ENCODE measurements at regions not wholly inside any gene's neighbourhood (a gene's known extent, or its start where the extent isn't known, plus 50 kb on each side); places are given as distances from the start of the nearest gene placed in this dataset.

GRCh38 chr7:13826752-13827151, 162.7 kb downstream of the ETV1 start:
- TF ChIP-seq, protein P1, sequence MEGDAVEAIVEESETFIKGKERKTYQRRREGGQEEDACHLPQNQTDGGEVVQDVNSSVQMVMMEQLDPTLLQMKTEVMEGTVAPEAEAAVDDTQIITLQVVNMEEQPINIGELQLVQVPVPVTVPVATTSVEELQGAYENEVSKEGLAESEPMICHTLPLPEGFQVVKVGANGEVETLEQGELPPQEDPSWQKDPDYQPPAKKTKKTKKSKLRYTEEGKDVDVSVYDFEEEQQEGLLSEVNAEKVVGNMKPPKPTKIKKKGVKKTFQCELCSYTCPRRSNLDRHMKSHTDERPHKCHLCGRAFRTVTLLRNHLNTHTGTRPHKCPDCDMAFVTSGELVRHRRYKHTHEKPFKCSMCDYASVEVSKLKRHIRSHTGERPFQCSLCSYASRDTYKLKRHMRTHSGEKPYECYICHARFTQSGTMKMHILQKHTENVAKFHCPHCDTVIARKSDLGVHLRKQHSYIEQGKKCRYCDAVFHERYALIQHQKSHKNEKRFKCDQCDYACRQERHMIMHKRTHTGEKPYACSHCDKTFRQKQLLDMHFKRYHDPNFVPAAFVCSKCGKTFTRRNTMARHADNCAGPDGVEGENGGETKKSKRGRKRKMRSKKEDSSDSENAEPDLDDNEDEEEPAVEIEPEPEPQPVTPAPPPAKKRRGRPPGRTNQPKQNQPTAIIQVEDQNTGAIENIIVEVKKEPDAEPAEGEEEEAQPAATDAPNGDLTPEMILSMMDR (IDR thresholded peaks at IDR 0.05; ENCODE audit: extremely low read depth in 1 of 2, insufficient read depth in 1 of 2, low read depth in 1 of 2, low read length in 2 of 2), result no peak
- TF ChIP-seq POLR2AphosphoS5 (IDR thresholded peaks at IDR 0.05; ENCODE audit: insufficient read depth, low read depth, low read length) (no peak), FOS (IDR thresholded peaks at IDR 0.05; ENCODE audit: borderline replicate concordance, insufficient read depth, low read length) (peak; percentile 17), POLR2A (IDR thresholded peaks at IDR 0.05; ENCODE audit: low read depth, low read length) (no peak)
- ChIA-PET CTCF (no interaction called here), POLR2A (no interaction called here)
- DNase-seq (ENCODE audit: low read depth, low spot score) (no peak), FAIRE-seq (no peak)
- no peaks in the 10 kb centered on the region for H3K36me3 ChIP-seq (ENCODE audit: control insufficient read depth in 2 of 2, extremely low read depth in 1 of 2, insufficient read depth in 2 of 2, low read length in 2 of 2)
- H3K27ac ChIP-seq (ENCODE audit: insufficient read depth, low read depth, low read length), result no peak overlapping the region
- intact Hi-C loops (cut with micrococcal nuclease), result no loop called here
- no peaks in the 10 kb centered on the region for H3K9me3 ChIP-seq (replicated peaks; ENCODE audit: control insufficient read depth, insufficient read depth, low read length)
- no TSS peak for BruUV-seq (replicated peaks)
- no peaks in the 10 kb centered on the region for H3K27me3 ChIP-seq (ENCODE audit: control insufficient read depth in 2 of 2, insufficient read depth in 2 of 2, low read length in 2 of 2)
- dilution Hi-C loops (cut with MboI; ENCODE audit: extremely low pct_ligation_motif_present, low sequenced_read_pairs), result no loop called here
- no peak overlapping the region for H3K9ac ChIP-seq (replicated peaks; ENCODE audit: extremely low read depth, insufficient read depth, low read length)
- H3K4me3 ChIP-seq (replicated peaks in 1 of 3; ENCODE audit: insufficient read depth in 1 of 3, low read depth in 1 of 3, low read length in 3 of 3), result no peak overlapping the region
- H2AFZ ChIP-seq (ENCODE audit: low read depth, low read length), result no peak overlapping the region
- H3K4me1 ChIP-seq (ENCODE audit: control insufficient read depth, extremely low read depth, insufficient read depth, low read length), result no peaks in the 10 kb centered on the region
- no peaks in the 10 kb centered on the region for H4K20me1 ChIP-seq (replicated peaks; ENCODE audit: control insufficient read depth, extremely low read depth, insufficient read depth, low read length)
- H3K79me2 ChIP-seq (ENCODE audit: control insufficient read depth, insufficient read depth, low read length), result no peaks in the 10 kb centered on the region
- H3K9me1 ChIP-seq (replicated peaks; ENCODE audit: control insufficient read depth, extremely low read depth, insufficient read depth, low read length), result no peaks in the 10 kb centered on the region
- H3K4me2 ChIP-seq (ENCODE audit: insufficient read depth, low read length), result no peak overlapping the region

- no peak overlapping the region for H3K9ac ChIP-seq (replicated peaks; ENCODE audit: extremely low read depth, insufficient read depth, low read length)
- no peak overlapping the region for H3K4me2 ChIP-seq (ENCODE audit: insufficient read depth, low read length)
- no peaks in the 10 kb centered on the region for H3K9me3 ChIP-seq (replicated peaks; ENCODE audit: control insufficient read depth, insufficient read depth, low read length)
- no peak overlapping the region for H2AFZ ChIP-seq (ENCODE audit: low read depth, low read length)
- H3K27ac ChIP-seq (ENCODE audit: insufficient read depth, low read depth, low read length), result no peak overlapping the region
- dilution Hi-C loops (cut with MboI; ENCODE audit: extremely low pct_ligation_motif_present, low sequenced_read_pairs) (no loop called here), intact Hi-C loops (cut with micrococcal nuclease) (no loop called here)
- no peaks in the 10 kb centered on the region for H3K27me3 ChIP-seq (ENCODE audit: control insufficient read depth in 2 of 2, insufficient read depth in 2 of 2, low read length in 2 of 2)
- POLR2A ChIA-PET, result no interaction called here
- H3K4me3 ChIP-seq (replicated peaks in 1 of 3; ENCODE audit: insufficient read depth in 1 of 3, low read depth in 1 of 3, low read length in 3 of 3), result no peak overlapping the region
- no peaks in the 10 kb centered on the region for H3K79me2 ChIP-seq (ENCODE audit: control insufficient read depth, insufficient read depth, low read length)
- BruUV-seq (replicated peaks), result no TSS peak
- FAIRE-seq (no peak), DNase-seq (ENCODE audit: low read depth, low spot score) (no peak)
- CTCF ChIA-PET, result no interaction called here
- H3K4me1 ChIP-seq (ENCODE audit: control insufficient read depth, extremely low read depth, insufficient read depth, low read length), result no peaks in the 10 kb centered on the region
- H4K20me1 ChIP-seq (replicated peaks; ENCODE audit: control insufficient read depth, extremely low read depth, insufficient read depth, low read length), result no peaks in the 10 kb centered on the region
- no peaks in the 10 kb centered on the region for H3K36me3 ChIP-seq (ENCODE audit: control insufficient read depth in 2 of 2, extremely low read depth in 1 of 2, insufficient read depth in 2 of 2, low read length in 2 of 2)
- no peaks in the 10 kb centered on the region for H3K9me1 ChIP-seq (replicated peaks; ENCODE audit: control insufficient read depth, extremely low read depth, insufficient read depth, low read length)
- TF ChIP-seq POLR2AphosphoS5 (IDR thresholded peaks at IDR 0.05; ENCODE audit: insufficient read depth, low read depth, low read length) (no peak), EZH2 (IDR thresholded peaks at IDR 0.05; ENCODE audit: borderline replicate concordance, low read depth, low read length, severe bottlenecking) (no peak)
Measured at GRCh38 chr7:13827716-13828115, 161.8 kb downstream of the ETV1 start.

All from endothelial cell of umbilical vein (primary cell).